GM18507 (cell line): ENCODE measurements at regions not wholly inside any gene's neighbourhood (a gene's known extent, or its start where the extent isn't known, plus 50 kb on each side); places are given as distances from the start of the nearest gene placed in this dataset.

ENCODE experiments used
- DNase-seq: peaks from one replicate; pipeline ENCODE4 v3.0.0; 2011; ENCODE audit warnings: low read depth; ENCODE audit not compliant: insufficient read length; ENCODE audit errors: extremely low spot score
- FAIRE-seq: peaks from 2 replicates; lab custom pipeline; 2011; peaks lifted over from hg19 to GRCh38; lab: Jason Lieb, UNC

- DNase-seq (no peak), FAIRE-seq (no peak)
Observed at GRCh38 chr4:136156947-136157346, 1375.3 kb downstream of the PCDH18 start.

GRCh38 chr4:136150046-136150445 is 1382.2 kb downstream of the PCDH18 start:
- FAIRE-seq, result no peak
- no peak for DNase-seq

- no peak for FAIRE-seq
Observed at GRCh38 chr4:136136601-136137000, 1395.7 kb downstream of the PCDH18 start.

GRCh38 chr4:136124251-136124745 is 1408.0 kb downstream of the PCDH18 start:
- FAIRE-seq (no peak), DNase-seq (no peak)

More at GRCh38 chr4:136136601-136137000, 1395.7 kb downstream of the PCDH18 start:
- no peak for DNase-seq

- DNase-seq (no peak), FAIRE-seq (no peak)
Observed at GRCh38 chr4:136121426-136121825, 1410.9 kb downstream of the PCDH18 start.

- DNase-seq (no peak), FAIRE-seq (no peak)
Observed at GRCh38 chr4:136113921-136114320, 1418.4 kb downstream of the PCDH18 start.

- FAIRE-seq, result no peak
- no peak for DNase-seq
Observed at GRCh38 chr4:136112116-136112515, 1420.2 kb downstream of the PCDH18 start.

- DNase-seq, result no peak
- FAIRE-seq, result no peak
Observed at GRCh38 chr4:136106753-136107152, 1425.5 kb downstream of the PCDH18 start.

- FAIRE-seq, result no peak
- no peak for DNase-seq
Observed at GRCh38 chr4:136103616-136104015, 1428.7 kb downstream of the PCDH18 start.

- DNase-seq, result no peak
- FAIRE-seq, result no peak
Observed at GRCh38 chr4:136097676-136098075, 1434.6 kb downstream of the PCDH18 start.

GRCh38 chr4:136088211-136088867 is 1444.0 kb downstream of the PCDH18 start:
- no peak for FAIRE-seq
- no peak for DNase-seq

GRCh38 chr4:136078976-136079375 is 1453.3 kb downstream of the PCDH18 start:
- DNase-seq, result no peak
- FAIRE-seq, result no peak

- no peak for DNase-seq
- no peak for FAIRE-seq
Observed at GRCh38 chr4:136056748-136057147, 1475.5 kb downstream of the PCDH18 start.

- no peak for DNase-seq
- no peak for FAIRE-seq
Observed at GRCh38 chr4:136055360-136055759, 1476.9 kb downstream of the PCDH18 start.

GRCh38 chr4:136036744-136037143 is 1495.5 kb downstream of the PCDH18 start:
- no peak for DNase-seq
- FAIRE-seq, result no peak

GRCh38 chr4:136032391-136032790 is 1499.9 kb downstream of the PCDH18 start:
- no peak for FAIRE-seq
- no peak for DNase-seq

GRCh38 chr4:136025540-136025939 is 1506.8 kb downstream of the PCDH18 start:
- FAIRE-seq (no peak), DNase-seq (no peak)

GRCh38 chr4:136017556-136017955 is 1514.7 kb downstream of the PCDH18 start:
- FAIRE-seq, result no peak

GRCh38 chr4:136012220-136012619 is 1520.1 kb downstream of the PCDH18 start:
- FAIRE-seq (no peak), DNase-seq (no peak)

More at GRCh38 chr4:136017556-136017955, 1514.7 kb downstream of the PCDH18 start:
- DNase-seq, result no peak

- DNase-seq (no peak), FAIRE-seq (no peak)
Observed at GRCh38 chr4:136009258-136009832, 1522.9 kb downstream of the PCDH18 start.

GRCh38 chr4:136007991-136008390 is 1524.3 kb downstream of the PCDH18 start:
- FAIRE-seq (no peak), DNase-seq (no peak)
